ENCODE measurements at regions not wholly inside any gene's neighbourhood (a gene's known extent, or its start where the extent isn't known, plus 50 kb on each side); places are given as distances from the start of the nearest gene placed in this dataset.

DNA sequence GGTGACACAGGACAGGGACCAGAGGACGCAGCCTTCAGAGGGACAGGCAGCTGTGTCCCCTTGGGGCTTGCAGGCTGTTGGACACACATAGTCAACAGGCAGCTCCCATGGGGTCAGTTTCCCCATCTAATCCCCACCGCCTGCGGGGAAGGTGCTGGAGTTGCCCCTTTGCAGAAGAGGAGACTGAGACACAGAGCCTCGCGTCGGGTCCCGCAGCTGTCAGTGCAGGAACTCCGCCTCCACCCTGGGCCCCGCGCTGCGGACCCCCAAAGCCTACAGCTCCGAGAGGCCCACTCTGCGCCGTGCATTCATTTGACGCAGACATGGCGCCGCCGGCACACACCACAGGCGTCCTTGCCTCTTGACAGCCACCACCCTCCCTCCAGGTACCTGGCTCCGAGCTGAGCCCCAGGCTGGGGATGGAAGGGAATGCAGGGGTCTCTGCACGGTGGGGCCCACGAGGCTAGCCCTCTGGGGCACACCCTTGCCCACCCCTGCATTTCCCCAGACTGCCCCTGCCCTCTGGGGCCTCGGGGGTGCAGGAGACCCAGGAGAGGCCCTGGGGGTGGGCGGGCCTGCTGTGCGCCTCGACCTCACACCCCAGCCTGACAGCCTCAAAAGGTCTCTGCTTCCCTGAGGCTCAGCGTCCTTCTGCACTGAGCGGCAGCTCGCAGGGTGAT, 88.5 kb upstream of the ACTRT2 start:
- Histone ChIP-seq H3K4me3 (no peak overlapping the region), H3K4me2 (no peak overlapping the region), H3K27ac (no peak overlapping the region), H3K36me3 (no peaks in the 10 kb centered on the region), H3K27me3 (no peaks in the 10 kb centered on the region), H3K9me3 (ENCODE audit: low read depth) (no peaks in the 10 kb centered on the region), H4K20me1 (ENCODE audit: low read depth) (no peaks in the 10 kb centered on the region), H2AFZ (replicated peaks) (no peak overlapping the region), H3K79me2 (ENCODE audit: low read depth) (no peaks in the 10 kb centered on the region), H3K9ac (no peak overlapping the region), H3K4me1 (no peaks in the 10 kb centered on the region), H3F3A (ENCODE audit: low read depth) (no peaks in the 10 kb centered on the region)
- Mint-ChIP-seq H3K4me1 (peaks cover 4% of the 10 kb centered on the region), H3K27me3 (ENCODE audit: insufficient read depth, low read depth) (peaks cover 9% of the 10 kb centered on the region), H3K9me3 (peaks cover 3% of the 10 kb centered on the region), H3K36me3 (no peaks in the 10 kb centered on the region), H3K27ac (peak overlapping the region; percentile 31), H3K4me3 (no peak overlapping the region)
- no peak for TF ChIP-seq EZH2phosphoT487 (IDR thresholded peaks at IDR 0.05)
- no peak for TF ChIP-seq EZH2 (IDR thresholded peaks at IDR 0.05)
- TF ChIP-seq, protein P1, sequence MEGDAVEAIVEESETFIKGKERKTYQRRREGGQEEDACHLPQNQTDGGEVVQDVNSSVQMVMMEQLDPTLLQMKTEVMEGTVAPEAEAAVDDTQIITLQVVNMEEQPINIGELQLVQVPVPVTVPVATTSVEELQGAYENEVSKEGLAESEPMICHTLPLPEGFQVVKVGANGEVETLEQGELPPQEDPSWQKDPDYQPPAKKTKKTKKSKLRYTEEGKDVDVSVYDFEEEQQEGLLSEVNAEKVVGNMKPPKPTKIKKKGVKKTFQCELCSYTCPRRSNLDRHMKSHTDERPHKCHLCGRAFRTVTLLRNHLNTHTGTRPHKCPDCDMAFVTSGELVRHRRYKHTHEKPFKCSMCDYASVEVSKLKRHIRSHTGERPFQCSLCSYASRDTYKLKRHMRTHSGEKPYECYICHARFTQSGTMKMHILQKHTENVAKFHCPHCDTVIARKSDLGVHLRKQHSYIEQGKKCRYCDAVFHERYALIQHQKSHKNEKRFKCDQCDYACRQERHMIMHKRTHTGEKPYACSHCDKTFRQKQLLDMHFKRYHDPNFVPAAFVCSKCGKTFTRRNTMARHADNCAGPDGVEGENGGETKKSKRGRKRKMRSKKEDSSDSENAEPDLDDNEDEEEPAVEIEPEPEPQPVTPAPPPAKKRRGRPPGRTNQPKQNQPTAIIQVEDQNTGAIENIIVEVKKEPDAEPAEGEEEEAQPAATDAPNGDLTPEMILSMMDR (IDR thresholded peaks at IDR 0.05): no peak
- no peak for DNase-seq (ENCODE audit: low spot score)

DNA sequence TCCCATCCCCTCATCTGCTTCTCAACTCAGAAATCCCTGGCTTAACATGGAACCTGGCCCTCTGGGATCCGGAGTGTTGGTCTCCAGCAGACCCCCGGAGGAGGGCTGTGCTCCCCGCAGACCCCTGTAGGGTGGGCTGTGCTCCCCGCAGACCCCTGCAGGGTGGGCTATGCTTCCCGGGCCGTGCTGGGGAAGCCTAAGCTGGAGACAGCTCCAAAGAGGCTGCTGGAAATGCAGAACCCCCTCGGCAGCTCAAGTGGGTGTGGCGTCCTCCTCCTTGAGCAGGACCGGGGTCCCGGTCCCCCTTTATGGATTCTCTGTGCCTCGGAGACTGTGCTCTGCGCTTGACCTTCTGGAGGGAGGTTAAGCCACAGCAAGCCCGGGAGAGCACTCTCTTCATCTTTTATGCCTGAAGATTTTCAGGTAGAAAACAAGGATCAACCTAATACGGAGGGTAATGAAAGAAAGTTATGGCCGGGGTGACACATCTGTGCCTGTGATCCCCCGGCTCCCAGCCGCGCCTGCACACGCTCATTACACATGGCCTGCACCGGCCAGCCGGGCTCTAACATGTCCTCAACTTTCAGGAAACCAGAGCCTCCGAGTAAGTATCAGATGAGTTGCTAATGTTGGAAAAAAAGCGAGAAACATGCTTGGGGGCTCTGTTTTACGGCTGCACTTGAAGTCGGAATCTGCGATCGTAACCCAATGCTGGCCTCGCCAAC, 87.7 kb upstream of the ACTRT2 start:
- H3K9me3 ChIP-seq (ENCODE audit: low read depth): no peaks in the 10 kb centered on the region
- no peak overlapping the region for H2AFZ ChIP-seq (replicated peaks)
- H4K20me1 ChIP-seq (ENCODE audit: low read depth): no peaks in the 10 kb centered on the region
- Mint-ChIP-seq H3K4me3 (no peak overlapping the region), H3K4me1 (peaks cover 4% of the 10 kb centered on the region), H3K36me3 (no peaks in the 10 kb centered on the region), H3K27ac (no peak overlapping the region), H3K9me3 (peaks cover 9% of the 10 kb centered on the region), H3K27me3 (ENCODE audit: insufficient read depth, low read depth) (peaks cover 12% of the 10 kb centered on the region)
- no peak overlapping the region for H3K27ac ChIP-seq
- H3K4me3 ChIP-seq: no peak overlapping the region
- no peak for DNase-seq (ENCODE audit: low spot score)
- H3K4me1 ChIP-seq: no peaks in the 10 kb centered on the region
- no peak overlapping the region for H3K4me2 ChIP-seq
- no peak overlapping the region for H3K9ac ChIP-seq
- TF ChIP-seq EZH2phosphoT487 (IDR thresholded peaks at IDR 0.05): no peak
- TF ChIP-seq EZH2 (IDR thresholded peaks at IDR 0.05): no peak
- TF ChIP-seq, protein P1 (IDR thresholded peaks at IDR 0.05): no peak
- H3K79me2 ChIP-seq (ENCODE audit: low read depth): no peaks in the 10 kb centered on the region
- no peaks in the 10 kb centered on the region for H3F3A ChIP-seq (ENCODE audit: low read depth)
- no peaks in the 10 kb centered on the region for H3K36me3 ChIP-seq
- no peaks in the 10 kb centered on the region for H3K27me3 ChIP-seq

DNA sequence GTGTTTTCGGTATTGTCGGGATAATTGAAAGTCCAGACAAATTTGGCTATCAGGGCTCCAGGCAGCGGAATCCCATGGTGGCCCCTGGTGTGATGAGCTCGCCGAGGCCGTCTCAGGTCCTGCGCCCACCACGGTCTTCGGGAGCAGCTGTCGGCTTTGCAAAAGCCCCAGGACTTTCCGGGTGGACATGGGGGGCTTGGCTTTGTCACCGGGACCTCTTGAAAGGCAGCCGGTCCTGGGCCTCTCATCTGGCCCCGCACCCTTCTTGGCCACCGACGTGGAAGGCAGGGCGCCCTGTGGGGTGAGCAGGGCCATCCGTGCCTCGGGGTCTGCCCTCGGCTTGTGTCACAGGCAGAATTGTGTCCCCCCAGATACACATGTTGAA, 87.1 kb upstream of the ACTRT2 start:
- Histone ChIP-seq H3K9ac (no peak overlapping the region), H2AFZ (replicated peaks) (no peak overlapping the region), H4K20me1 (ENCODE audit: low read depth) (no peaks in the 10 kb centered on the region), H3K79me2 (ENCODE audit: low read depth) (no peaks in the 10 kb centered on the region), H3K4me3 (no peak overlapping the region), H3K4me2 (no peak overlapping the region), H3K9me3 (ENCODE audit: low read depth) (no peaks in the 10 kb centered on the region), H3F3A (ENCODE audit: low read depth) (no peaks in the 10 kb centered on the region), H3K36me3 (no peaks in the 10 kb centered on the region), H3K4me1 (no peaks in the 10 kb centered on the region), H3K27me3 (no peaks in the 10 kb centered on the region), H3K27ac (no peak overlapping the region)
- Mint-ChIP-seq H3K27ac (no peak overlapping the region), H3K27me3 (ENCODE audit: insufficient read depth, low read depth) (peaks cover 9% of the 10 kb centered on the region), H3K4me1 (peaks cover 4% of the 10 kb centered on the region), H3K36me3 (no peaks in the 10 kb centered on the region), H3K4me3 (no peak overlapping the region), H3K9me3 (peaks cover 9% of the 10 kb centered on the region)
- DNase-seq (ENCODE audit: low spot score): no peak
- TF ChIP-seq, protein P1 (IDR thresholded peaks at IDR 0.05): no peak
- TF ChIP-seq EZH2phosphoT487 (IDR thresholded peaks at IDR 0.05) (no peak), EZH2 (IDR thresholded peaks at IDR 0.05) (no peak)
